ENCODE measurements at regions not wholly inside any gene's neighbourhood (a gene's known extent, or its start where the extent isn't known, plus 50 kb on each side); places are given as distances from the start of the nearest gene placed in this dataset.

- H3K36me3 ChIP-seq (replicated peaks in 1 of 2; ENCODE audit: control extremely low read depth in 1 of 2, control insufficient read depth in 1 of 2, extremely low read depth in 1 of 2, insufficient read depth in 2 of 2, low read length in 1 of 2): no peaks in the 10 kb centered on the region
- Mint-ChIP-seq H3K4me1 (no peaks in the 10 kb centered on the region), H3K27ac (no peak overlapping the region), H3K27me3 (no peaks in the 10 kb centered on the region), H3K4me3 (no peak overlapping the region), H3K9me3 (ENCODE audit: insufficient read depth) (no peaks in the 10 kb centered on the region)
- TF ChIP-seq CTCF (IDR thresholded peaks at IDR 0.05) (no peak), EZH2 (IDR thresholded peaks at IDR 0.05; ENCODE audit: borderline replicate concordance, insufficient read depth, low read depth, low read length, poor library complexity, severe bottlenecking) (no peak)
- intact Hi-C loops (cut with micrococcal nuclease): no loop called here
- no peaks in the 10 kb centered on the region for H3K4me1 ChIP-seq (ENCODE audit: control insufficient read depth in 2 of 2, insufficient read depth in 2 of 2, low read length in 2 of 2)
- no peak overlapping the region for H2AFZ ChIP-seq (ENCODE audit: insufficient read depth, low read depth, low read length, poor library complexity, severe bottlenecking)
- H3K4me2 ChIP-seq (replicated peaks; ENCODE audit: low read depth, low read length, poor library complexity, severe bottlenecking): no peak overlapping the region
- no peaks in the 10 kb centered on the region for H3K79me2 ChIP-seq (ENCODE audit: control insufficient read depth, insufficient read depth, low read length)
- ATAC-seq (ENCODE audit: low read depth): no peak
- no peak for DNase-seq
- ChIA-PET CTCF (no interaction called here), POLR2A (no interaction called here)
- H3K27me3 ChIP-seq (replicated peaks in 1 of 4; ENCODE audit: control extremely low read depth in 1 of 4, control insufficient read depth in 3 of 4, insufficient read depth in 4 of 4, low read length in 3 of 4): no peaks in the 10 kb centered on the region
- H3K9me3 ChIP-seq (ENCODE audit: control extremely low read depth in 1 of 3, control insufficient read depth in 2 of 3, insufficient read depth in 1 of 3, low read length in 2 of 3): peaks cover 0 to 6% (median 0%) of the 10 kb centered on the region in 3 donors
- H3K4me3 ChIP-seq (ENCODE audit: control extremely low read depth in 1 of 5, extremely low read depth in 1 of 5, insufficient read depth in 1 of 5, low read depth in 2 of 5, low read length in 4 of 5): no peak overlapping the region
- no peak overlapping the region for H3K27ac ChIP-seq (ENCODE audit: low read length in 2 of 2)
- H3K9ac ChIP-seq (ENCODE audit: low read length): no peak overlapping the region
- no peaks in the 10 kb centered on the region for H4K20me1 ChIP-seq (ENCODE audit: control insufficient read depth, insufficient read depth, low read length, poor library complexity, severe bottlenecking)
Measured at GRCh38 chr13:108574856-108575255, 54.6 kb upstream of the MYO16 start.

GRCh38 chr13:108575430-108575829 lies 54.0 kb upstream of the MYO16 start:
- intact Hi-C loops (cut with micrococcal nuclease): no loop called here
- Histone ChIP-seq H2AFZ (ENCODE audit: insufficient read depth, low read depth, low read length, poor library complexity, severe bottlenecking) (no peak overlapping the region), H3K4me1 (ENCODE audit: control insufficient read depth in 2 of 2, insufficient read depth in 2 of 2, low read length in 2 of 2) (no peaks in the 10 kb centered on the region), H3K9me3 (ENCODE audit: control extremely low read depth in 1 of 3, control insufficient read depth in 2 of 3, insufficient read depth in 1 of 3, low read length in 2 of 3) (peaks cover 0 to 6% (median 0%) of the 10 kb centered on the region in 3 donors), H3K4me2 (replicated peaks; ENCODE audit: low read depth, low read length, poor library complexity, severe bottlenecking) (no peak overlapping the region), H3K36me3 (replicated peaks in 1 of 2; ENCODE audit: control extremely low read depth in 1 of 2, control insufficient read depth in 1 of 2, extremely low read depth in 1 of 2, insufficient read depth in 2 of 2, low read length in 1 of 2) (no peaks in the 10 kb centered on the region), H3K9ac (ENCODE audit: low read length) (no peak overlapping the region), H3K79me2 (ENCODE audit: control insufficient read depth, insufficient read depth, low read length) (no peaks in the 10 kb centered on the region), H3K27me3 (replicated peaks in 1 of 4; ENCODE audit: control extremely low read depth in 1 of 4, control insufficient read depth in 3 of 4, insufficient read depth in 4 of 4, low read length in 3 of 4) (no peaks in the 10 kb centered on the region), H4K20me1 (ENCODE audit: control insufficient read depth, insufficient read depth, low read length, poor library complexity, severe bottlenecking) (no peaks in the 10 kb centered on the region), H3K27ac (ENCODE audit: low read length in 2 of 2) (no peak overlapping the region), H3K4me3 (ENCODE audit: control extremely low read depth in 1 of 5, extremely low read depth in 1 of 5, insufficient read depth in 1 of 5, low read depth in 2 of 5, low read length in 4 of 5) (no peak overlapping the region)
- CTCF ChIA-PET: no interaction called here
- H3K9me3 Mint-ChIP-seq (ENCODE audit: insufficient read depth): no peaks in the 10 kb centered on the region
- H3K4me3 Mint-ChIP-seq: no peak overlapping the region
- H3K27ac Mint-ChIP-seq: no peak overlapping the region
- TF ChIP-seq EZH2 (IDR thresholded peaks at IDR 0.05; ENCODE audit: borderline replicate concordance, insufficient read depth, low read depth, low read length, poor library complexity, severe bottlenecking): no peak
- no peaks in the 10 kb centered on the region for H3K4me1 Mint-ChIP-seq
- no peaks in the 10 kb centered on the region for H3K27me3 Mint-ChIP-seq
- no peak for ATAC-seq (ENCODE audit: low read depth)
- no peak for DNase-seq
- 96% methylated on average over 5 of the region's 7 CpGs for WGBS (ENCODE audit: insufficient coverage)
- POLR2A ChIA-PET: no interaction called here
